Natural killer cell (primary cell): ENCODE measurements at regions not wholly inside any gene's neighbourhood (a gene's known extent, or its start where the extent isn't known, plus 50 kb on each side); places are given as distances from the start of the nearest gene placed in this dataset.
"Not testable (repeated sequence)": the region's sequence is repeated elsewhere in the genome, so short reads cannot be mapped to it uniquely, and the experiment has no call there.

Source experiments
- ATAC-seq, 3 donors: fragments of 150-1000 bp in 2 of 3; fragments of 200-7000 bp in 1 of 3; cut with Tn5 transposase; 1 replicate in 1 of 3; 2 replicates in 2 of 3; pipeline ENCODE4 v1.10.0; 2021; ENCODE audit warnings: mild to moderate bottlenecking in 2 of 3, moderate library complexity in 2 of 3
- DNase-seq, 2 donors: peaks; one replicate each; pipeline versions ENCODE4 v3.0.0 to v3.0.0-alpha.2; 2013 to 2021; ENCODE audit warnings: mixed read lengths in 1 of 2
- H3K27ac ChIP-seq: one replicate; pipeline ENCODE4 v1.5.1; 2013; ENCODE audit warnings: mild to moderate bottlenecking, low read length
- H3K27me3 ChIP-seq: one replicate; pipeline ENCODE4 v1.6.1; 2013; ENCODE audit warnings: low read length; ENCODE audit not compliant: control insufficient read depth, insufficient read depth
- H3K36me3 ChIP-seq: one replicate; pipeline ENCODE4 v1.6.1; 2013; ENCODE audit warnings: low read length; ENCODE audit not compliant: control insufficient read depth, insufficient read depth
- H3K4me1 ChIP-seq: one replicate; pipeline ENCODE4 v1.6.1; 2013; ENCODE audit warnings: low read length; ENCODE audit not compliant: control insufficient read depth, insufficient read depth
- H3K4me3 ChIP-seq: one replicate; pipeline ENCODE4 v1.5.1; 2013; ENCODE audit warnings: low read length
- H3K9me3 ChIP-seq: one replicate; pipeline ENCODE4 v1.6.1; 2013; ENCODE audit warnings: low read length; ENCODE audit not compliant: control insufficient read depth, insufficient read depth
- H3K27ac Mint-ChIP-seq, 2 donors: one replicate each; pipeline ENCODE4 v1.8.0; 2022; ENCODE audit warnings: mild to moderate bottlenecking in 2 of 2, mixed read lengths in 2 of 2, moderate library complexity in 1 of 2
- H3K27me3 Mint-ChIP-seq, 2 donors: one replicate each; pipeline ENCODE4 v1.8.0; 2022; ENCODE audit warnings: low read depth in 2 of 2, mixed read lengths in 2 of 2
- H3K36me3 Mint-ChIP-seq: one replicate; pipeline ENCODE4 v1.8.0; 2022; ENCODE audit warnings: mixed read lengths
- H3K4me1 Mint-ChIP-seq, 2 donors: one replicate each; pipeline ENCODE4 v1.8.0; 2022; ENCODE audit warnings: mixed read lengths in 2 of 2
- H3K4me3 Mint-ChIP-seq: one replicate; pipeline ENCODE4 v1.8.0; 2022; ENCODE audit warnings: mild to moderate bottlenecking, moderate library complexity, mixed read lengths
- H3K9me3 Mint-ChIP-seq, 2 donors: one replicate each; pipeline ENCODE4 v1.8.0; 2022; ENCODE audit warnings: mixed read lengths in 2 of 2
- CTCF ChIP-seq: fragments of 200-600 bp; IDR thresholded peaks from one replicate; pipeline ENCODE4 v1.8.0; 2022; ENCODE audit warnings: antibody characterized with exemption
- WGBS: methylation state at CpG from one replicate; pipeline ENCODE4 v1.1.7; 2013; ENCODE audit warnings: missing lambda C conversion rate; ENCODE audit not compliant: insufficient coverage; 5-methylcytosine and 5-hydroxymethylcytosine counted together
- intact Hi-C: fragments of 100-400 bp; cut with micrococcal nuclease; formaldehyde crosslinking; loops from one replicate; pipeline ENCODE4 v1.14.2; 2022

- Mint-ChIP-seq H3K9me3 (no peaks in the 10 kb centered on the region), H3K27ac (no peak overlapping the region), H3K27me3 (peaks cover 0 to 4% of the 10 kb centered on the region in 2 donors), H3K4me1 (peaks cover 0 to 5% of the 10 kb centered on the region in 2 donors), H3K4me3 (no peak overlapping the region), H3K36me3 (no peaks in the 10 kb centered on the region)
- WGBS: 100% methylated on average over 1 of the region's 1 CpG
- DNase-seq (no peak), ATAC-seq (no peak)
- no peak overlapping the region for H3K4me3 ChIP-seq
- no peaks in the 10 kb centered on the region for H3K4me1 ChIP-seq
- no peaks in the 10 kb centered on the region for H3K36me3 ChIP-seq
- H3K9me3 ChIP-seq: no peaks in the 10 kb centered on the region
- H3K27me3 ChIP-seq: no peaks in the 10 kb centered on the region
- no peak overlapping the region for H3K27ac ChIP-seq
- intact Hi-C loops: no loop called here
- TF ChIP-seq CTCF: no peak
Observed at GRCh38 chr5:54398191-54398590, 57.3 kb upstream of the HSPB3 start.

- Histone ChIP-seq H3K27me3 (no peaks in the 10 kb centered on the region), H3K27ac (no peak overlapping the region), H3K36me3 (no peaks in the 10 kb centered on the region), H3K9me3 (no peaks in the 10 kb centered on the region), H3K4me3 (no peak overlapping the region), H3K4me1 (no peaks in the 10 kb centered on the region)
- no peaks in the 10 kb centered on the region for H3K27me3 Mint-ChIP-seq
- intact Hi-C loops: no loop called here
- no peak for TF ChIP-seq CTCF
- H3K4me3 Mint-ChIP-seq: no peak overlapping the region
- no peaks in the 10 kb centered on the region for H3K36me3 Mint-ChIP-seq
- H3K27ac Mint-ChIP-seq: no peak overlapping the region
- 97% methylated on average over 1 of the region's 1 CpG for WGBS
- DNase-seq: no peak
- peaks cover 0 to 5% of the 10 kb centered on the region in 2 donors for H3K4me1 Mint-ChIP-seq
- H3K9me3 Mint-ChIP-seq: no peaks in the 10 kb centered on the region
- ATAC-seq: no peak
Observed at GRCh38 chr5:54397420-54397819, 58.1 kb upstream of the HSPB3 start.

GRCh38 chr5:54393007-54393406 lies 62.5 kb upstream of the HSPB3 start:
- ATAC-seq, H3K27ac Mint-ChIP-seq, DNase-seq, H3K4me1 ChIP-seq, H3K36me3 Mint-ChIP-seq, H3K36me3 ChIP-seq, H3K4me3 ChIP-seq, H3K4me1 Mint-ChIP-seq, H3K9me3 ChIP-seq, H3K27me3 ChIP-seq, H3K4me3 Mint-ChIP-seq, intact Hi-C loops, H3K9me3 Mint-ChIP-seq, H3K27ac ChIP-seq, H3K27me3 Mint-ChIP-seq: not testable (repeated sequence)
- 100% methylated on average over 1 of the region's 1 CpG for WGBS

- H3K27ac ChIP-seq: no peak overlapping the region
Observed at GRCh38 chr5:54390539-54391031, 64.9 kb upstream of the HSPB3 start.

More at GRCh38 chr5:54390539-54391031, 64.9 kb upstream of the HSPB3 start:
- peaks cover 7 to 15% of the 10 kb centered on the region in 2 donors for H3K27me3 Mint-ChIP-seq
- Histone ChIP-seq H3K4me3 (no peak overlapping the region), H3K9me3 (no peaks in the 10 kb centered on the region), H3K4me1 (no peaks in the 10 kb centered on the region), H3K36me3 (no peaks in the 10 kb centered on the region), H3K27me3 (no peaks in the 10 kb centered on the region)
- H3K36me3 Mint-ChIP-seq: no peaks in the 10 kb centered on the region
- ATAC-seq (no peak), DNase-seq (no peak)
- no peak overlapping the region for H3K27ac Mint-ChIP-seq
- H3K4me1 Mint-ChIP-seq: peaks cover 0 to 5% of the 10 kb centered on the region in 2 donors
- WGBS: 90% methylated on average over 5 of the region's 5 CpGs
- intact Hi-C loops: no loop called here
- no peak overlapping the region for H3K4me3 Mint-ChIP-seq
- no peak for TF ChIP-seq CTCF
- H3K9me3 Mint-ChIP-seq: no peaks in the 10 kb centered on the region
